C4-2B (cell line): ENCODE measurements at regions not wholly inside any gene's neighbourhood (a gene's known extent, or its start where the extent isn't known, plus 50 kb on each side); places are given as distances from the start of the nearest gene placed in this dataset.

Experiments used
- H3K27ac ChIP-seq: fragments of 450-650 bp; 2 replicates; pipeline ENCODE4 v1.5.1; 2017
- ZFX ChIP-seq: fragments of 450-650 bp; IDR thresholded peaks from 2 replicates; pipeline ENCODE4 v1.6.1; 2017
- TF ChIP-seq, protein P1 (sequence below): fragments of 450-650 bp; conservative IDR thresholded peaks from 2 replicates; pipeline ENCODE4 v1.5.1; 2017; ENCODE audit warnings: mild to moderate bottlenecking

DNA sequence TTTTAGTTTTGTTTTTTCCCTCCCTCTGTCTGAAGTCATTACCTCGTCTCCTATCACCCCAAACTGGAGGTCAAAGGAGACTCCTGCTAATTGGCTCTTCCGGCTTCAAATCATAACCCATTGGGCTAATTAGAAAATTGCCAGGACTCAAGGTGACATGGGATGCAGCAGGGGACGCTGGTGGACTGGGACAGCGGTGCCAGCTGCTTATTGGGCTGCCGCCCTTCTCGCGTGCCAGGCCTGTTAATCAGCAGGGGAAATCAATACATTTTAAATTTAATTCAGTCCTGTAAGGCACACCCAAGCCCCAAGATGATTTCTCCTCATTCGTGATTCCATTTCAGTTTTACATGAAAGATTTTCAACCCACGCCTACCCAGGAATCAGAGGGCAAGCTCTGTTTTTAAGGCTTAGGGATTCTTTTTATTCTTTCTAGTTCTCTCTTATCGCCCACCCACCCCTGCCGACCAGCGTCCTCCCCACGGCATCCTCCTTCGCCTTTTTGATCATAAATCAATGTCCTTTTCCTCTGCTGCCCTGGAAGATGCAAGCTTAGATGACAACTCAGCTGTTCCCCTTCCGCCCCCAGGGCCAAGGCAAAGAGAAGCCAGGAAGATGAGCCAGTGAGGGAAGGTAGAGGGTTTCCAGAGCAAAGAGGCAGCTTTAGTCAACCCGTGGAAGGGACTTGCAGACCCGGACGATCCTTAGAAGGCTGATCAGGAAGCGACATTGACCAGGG lies 329.6 kb downstream of the UACA start:
- H3K27ac ChIP-seq: no peak overlapping the region
- no peak for TF ChIP-seq ZFX
- TF ChIP-seq, protein P1, sequence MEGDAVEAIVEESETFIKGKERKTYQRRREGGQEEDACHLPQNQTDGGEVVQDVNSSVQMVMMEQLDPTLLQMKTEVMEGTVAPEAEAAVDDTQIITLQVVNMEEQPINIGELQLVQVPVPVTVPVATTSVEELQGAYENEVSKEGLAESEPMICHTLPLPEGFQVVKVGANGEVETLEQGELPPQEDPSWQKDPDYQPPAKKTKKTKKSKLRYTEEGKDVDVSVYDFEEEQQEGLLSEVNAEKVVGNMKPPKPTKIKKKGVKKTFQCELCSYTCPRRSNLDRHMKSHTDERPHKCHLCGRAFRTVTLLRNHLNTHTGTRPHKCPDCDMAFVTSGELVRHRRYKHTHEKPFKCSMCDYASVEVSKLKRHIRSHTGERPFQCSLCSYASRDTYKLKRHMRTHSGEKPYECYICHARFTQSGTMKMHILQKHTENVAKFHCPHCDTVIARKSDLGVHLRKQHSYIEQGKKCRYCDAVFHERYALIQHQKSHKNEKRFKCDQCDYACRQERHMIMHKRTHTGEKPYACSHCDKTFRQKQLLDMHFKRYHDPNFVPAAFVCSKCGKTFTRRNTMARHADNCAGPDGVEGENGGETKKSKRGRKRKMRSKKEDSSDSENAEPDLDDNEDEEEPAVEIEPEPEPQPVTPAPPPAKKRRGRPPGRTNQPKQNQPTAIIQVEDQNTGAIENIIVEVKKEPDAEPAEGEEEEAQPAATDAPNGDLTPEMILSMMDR: no peak

DNA sequence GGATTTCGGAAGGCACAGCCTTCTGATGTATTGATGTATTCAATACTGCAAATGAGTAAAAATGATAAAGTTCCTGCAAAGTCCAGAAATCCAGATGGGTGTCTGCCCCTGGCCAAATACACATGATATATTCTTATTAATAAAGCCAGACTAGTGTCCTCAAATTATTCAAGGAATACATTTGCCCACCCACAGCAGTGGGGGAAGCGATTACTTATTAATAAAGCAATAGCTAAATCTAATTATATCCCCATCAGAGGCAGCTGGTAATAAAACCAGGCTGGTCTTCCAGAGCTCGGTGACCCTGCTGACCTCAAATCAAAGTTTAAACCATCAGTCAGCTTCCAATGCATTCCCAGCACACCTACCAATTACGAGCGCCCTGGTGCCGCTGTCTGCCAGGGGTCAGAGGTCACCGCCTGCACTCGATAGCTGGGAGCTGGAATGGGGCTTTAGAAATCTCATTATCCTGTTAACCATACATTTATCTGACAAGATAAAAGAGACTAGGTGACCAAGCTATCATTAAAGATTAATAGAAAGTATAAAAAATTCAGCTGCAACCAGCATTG lies 330.3 kb downstream of the UACA start:
- no peak for TF ChIP-seq ZFX
- TF ChIP-seq, protein P1: no peak

DNA sequence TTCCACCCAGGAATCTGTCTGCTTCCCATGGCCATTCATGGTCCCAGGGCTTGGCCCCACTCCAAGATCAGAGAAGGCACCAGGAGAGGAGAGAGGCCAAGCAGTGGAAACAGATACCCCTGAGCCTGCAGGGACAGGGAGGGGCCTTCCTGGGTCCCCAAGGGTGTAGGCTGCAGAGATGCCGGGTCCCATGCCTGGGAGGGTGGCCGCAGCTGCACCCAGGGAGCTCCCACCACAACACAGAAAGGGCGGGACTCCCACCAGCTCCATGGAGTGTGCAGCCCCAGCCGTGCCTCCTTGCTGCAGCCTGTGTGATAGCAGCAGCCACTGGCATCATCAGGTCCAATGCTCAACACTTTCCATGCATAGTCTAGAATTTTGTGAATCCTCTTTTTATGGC lies 331.5 kb downstream of the UACA start:
- no peak overlapping the region for H3K27ac ChIP-seq
- no peak for TF ChIP-seq ZFX
- TF ChIP-seq, protein P1: no peak

More for the DNA sequence above, 330.3 kb downstream of the UACA start:
- no peak overlapping the region for H3K27ac ChIP-seq

DNA sequence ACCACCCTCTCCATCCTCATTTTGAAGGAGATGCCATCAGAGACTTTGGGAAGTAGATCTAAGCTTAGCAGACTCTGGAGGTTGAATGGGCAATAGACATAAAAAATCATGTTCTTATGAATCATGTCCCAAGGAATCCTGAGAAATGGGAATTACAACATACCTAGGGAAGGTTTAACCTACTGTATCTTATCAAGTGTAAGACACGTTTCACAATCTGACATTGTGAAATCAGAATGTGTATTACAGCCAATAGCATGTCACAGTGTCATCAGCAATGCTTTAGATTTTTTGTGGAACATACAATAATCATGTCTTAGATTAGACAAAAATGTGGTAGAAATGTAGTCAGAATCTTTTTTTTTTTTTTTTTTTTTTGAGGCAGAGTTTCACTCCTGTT lies 332.4 kb upstream of the TLE3 start:
- H3K27ac ChIP-seq: no peak overlapping the region

DNA sequence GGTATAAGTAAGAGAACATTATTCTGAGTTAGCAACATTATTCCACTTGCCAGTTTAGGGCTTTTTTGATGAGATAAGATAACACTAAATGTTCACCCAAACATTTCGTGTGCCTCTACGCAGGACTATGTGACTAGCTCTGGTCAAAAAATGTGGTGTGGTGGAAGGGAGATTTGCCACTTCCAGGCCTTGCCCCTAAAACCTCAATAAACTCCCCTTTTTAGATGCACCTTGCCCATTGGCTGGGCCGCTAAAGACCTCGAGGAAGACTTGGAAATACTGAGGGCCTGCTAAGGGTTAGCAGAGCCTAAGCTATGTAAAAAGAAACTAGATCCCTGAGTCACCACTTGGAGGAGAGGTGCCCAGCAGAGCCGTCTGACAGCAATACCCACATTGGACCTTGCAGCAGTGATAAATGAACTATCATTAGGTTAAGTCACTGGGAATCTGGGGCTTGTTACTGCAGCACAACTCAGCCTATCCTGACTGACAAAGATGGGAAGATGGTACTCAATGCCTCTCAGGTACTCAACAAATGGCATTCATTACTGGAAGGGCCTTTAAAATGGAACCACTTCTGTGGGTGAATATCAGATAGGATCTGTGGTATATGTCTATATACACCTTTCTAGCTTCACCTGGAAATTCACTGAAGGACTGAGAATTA lies 331.5 kb upstream of the TLE3 start:
- no peak overlapping the region for H3K27ac ChIP-seq
- TF ChIP-seq ZFX: no peak

More for the DNA sequence above, 332.4 kb upstream of the TLE3 start:
- TF ChIP-seq, protein P1: no peak
- no peak for TF ChIP-seq ZFX

DNA sequence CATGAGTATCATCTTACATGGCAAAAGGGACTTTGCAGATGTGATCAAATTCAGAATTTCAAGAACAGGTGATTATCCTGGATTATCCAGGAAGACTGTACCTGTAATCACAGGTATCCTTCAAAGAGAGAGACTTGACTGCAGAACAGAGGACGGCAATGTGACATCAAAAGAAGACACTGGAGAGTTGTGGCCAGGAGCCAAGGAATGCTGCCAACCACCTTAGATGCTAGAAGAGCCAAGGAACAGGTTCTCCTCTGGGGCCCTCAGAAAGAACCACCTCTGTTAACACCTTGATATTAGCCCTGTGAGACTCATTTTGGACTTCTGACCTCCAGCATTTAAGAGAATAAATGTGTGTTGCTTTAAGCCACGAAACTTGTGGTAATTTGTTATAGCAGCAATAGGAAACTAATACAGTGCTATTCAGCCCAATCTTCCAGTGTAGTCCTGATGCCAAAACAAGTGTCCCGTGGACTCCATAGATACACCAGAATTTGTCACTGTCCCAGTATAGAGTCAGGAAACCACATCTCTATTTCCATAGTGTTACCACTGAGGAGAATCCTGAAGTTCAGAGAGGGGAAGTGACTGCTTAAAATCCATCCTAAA lies 330.6 kb upstream of the TLE3 start:
- H3K27ac ChIP-seq: no peak overlapping the region
- no peak for TF ChIP-seq ZFX
- TF ChIP-seq, protein P1: no peak

DNA sequence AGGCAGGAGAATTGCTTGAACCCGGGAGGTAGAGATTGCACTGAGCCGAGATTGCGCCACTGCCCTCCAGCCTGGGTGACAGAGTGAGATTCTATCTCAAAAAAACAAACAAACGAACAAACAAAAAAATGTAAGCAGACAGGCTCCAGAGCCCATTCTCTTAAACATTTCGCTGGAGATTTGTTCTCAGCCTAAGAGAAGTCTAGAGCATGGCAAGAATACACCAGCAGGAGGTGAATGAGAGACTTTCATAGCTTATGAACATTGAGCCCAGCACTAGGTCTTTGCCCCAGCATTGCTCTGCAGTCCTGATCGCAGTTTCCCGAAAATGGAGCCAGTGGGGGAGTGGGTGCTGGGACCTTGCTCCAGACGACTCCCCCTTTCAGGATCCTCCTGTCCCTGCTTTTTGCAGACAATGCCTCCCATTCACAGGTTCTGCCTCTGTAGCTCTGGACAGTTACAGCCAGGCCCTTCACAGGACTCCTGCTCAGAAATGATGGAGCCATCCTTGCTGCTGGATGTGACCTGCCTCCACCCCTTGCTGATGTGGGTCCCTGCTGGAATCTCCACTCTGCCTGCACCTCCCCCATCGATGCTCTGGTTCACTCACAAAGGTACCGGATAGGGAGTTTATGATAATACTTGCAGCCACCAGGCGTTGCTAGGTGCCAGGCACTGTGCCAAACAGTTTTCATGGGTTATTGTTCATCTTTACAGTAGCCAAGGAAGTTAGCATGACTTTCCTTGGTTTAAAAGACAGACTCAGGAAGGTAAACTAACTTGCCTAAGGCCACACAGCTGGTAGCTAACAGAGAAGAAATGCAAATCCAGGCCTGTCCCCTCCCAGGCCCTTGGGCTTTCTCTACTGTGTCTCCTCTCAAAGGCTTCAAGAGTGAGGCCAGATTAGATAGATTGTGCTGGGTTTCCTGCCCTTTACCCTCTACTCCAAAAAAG lies 329.7 kb upstream of the TLE3 start:
- TF ChIP-seq, protein P1: no peak; the same call in 1 of the 2 replicates
- no peak overlapping the region for H3K27ac ChIP-seq
